ENCODE measurements at regions not wholly inside any gene's neighbourhood (a gene's known extent, or its start where the extent isn't known, plus 50 kb on each side); places are given as distances from the start of the nearest gene placed in this dataset.
A peak's percentile ranks its signal among the peaks of the same experiment; 100 is the strongest.

DNA sequence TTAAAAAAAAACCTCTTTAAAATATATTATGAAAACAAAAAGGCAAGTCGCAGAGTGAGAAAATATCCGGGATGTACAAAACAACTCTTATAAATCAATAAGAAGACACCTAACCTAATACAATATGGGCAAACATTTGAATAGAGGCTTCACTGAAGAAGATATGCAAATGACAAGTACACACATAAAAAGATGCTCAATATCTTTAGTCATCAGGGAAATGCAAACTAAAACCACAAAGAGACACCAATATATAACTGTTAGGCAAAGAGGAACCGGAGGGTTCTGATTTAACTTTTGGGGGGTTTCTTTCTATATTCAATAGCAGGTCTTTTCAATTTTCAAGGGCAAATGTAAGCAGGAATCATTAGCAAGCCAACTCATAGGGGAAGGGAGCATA is 480.7 kb upstream of the SPTLC3 start:
- H3K27ac Mint-ChIP-seq (ENCODE audit: unreplicated experiment): no peak overlapping the region
- peaks cover 4% of the 10 kb centered on the region for H3K9me3 Mint-ChIP-seq (ENCODE audit: unreplicated experiment)
- no peaks in the 10 kb centered on the region for H3K4me1 Mint-ChIP-seq (ENCODE audit: low read depth, unreplicated experiment)
- H3K36me3 Mint-ChIP-seq (ENCODE audit: unreplicated experiment): no peaks in the 10 kb centered on the region
- no peak for DNase-seq
- no peak overlapping the region for H3K4me3 Mint-ChIP-seq (ENCODE audit: unreplicated experiment)
- TF ChIP-seq, protein P1, sequence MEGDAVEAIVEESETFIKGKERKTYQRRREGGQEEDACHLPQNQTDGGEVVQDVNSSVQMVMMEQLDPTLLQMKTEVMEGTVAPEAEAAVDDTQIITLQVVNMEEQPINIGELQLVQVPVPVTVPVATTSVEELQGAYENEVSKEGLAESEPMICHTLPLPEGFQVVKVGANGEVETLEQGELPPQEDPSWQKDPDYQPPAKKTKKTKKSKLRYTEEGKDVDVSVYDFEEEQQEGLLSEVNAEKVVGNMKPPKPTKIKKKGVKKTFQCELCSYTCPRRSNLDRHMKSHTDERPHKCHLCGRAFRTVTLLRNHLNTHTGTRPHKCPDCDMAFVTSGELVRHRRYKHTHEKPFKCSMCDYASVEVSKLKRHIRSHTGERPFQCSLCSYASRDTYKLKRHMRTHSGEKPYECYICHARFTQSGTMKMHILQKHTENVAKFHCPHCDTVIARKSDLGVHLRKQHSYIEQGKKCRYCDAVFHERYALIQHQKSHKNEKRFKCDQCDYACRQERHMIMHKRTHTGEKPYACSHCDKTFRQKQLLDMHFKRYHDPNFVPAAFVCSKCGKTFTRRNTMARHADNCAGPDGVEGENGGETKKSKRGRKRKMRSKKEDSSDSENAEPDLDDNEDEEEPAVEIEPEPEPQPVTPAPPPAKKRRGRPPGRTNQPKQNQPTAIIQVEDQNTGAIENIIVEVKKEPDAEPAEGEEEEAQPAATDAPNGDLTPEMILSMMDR (IDR thresholded peaks at IDR 0.05; ENCODE audit: partially characterized antibody, unreplicated experiment): no peak
- H3K27me3 Mint-ChIP-seq (ENCODE audit: unreplicated experiment): no peaks in the 10 kb centered on the region

DNA sequence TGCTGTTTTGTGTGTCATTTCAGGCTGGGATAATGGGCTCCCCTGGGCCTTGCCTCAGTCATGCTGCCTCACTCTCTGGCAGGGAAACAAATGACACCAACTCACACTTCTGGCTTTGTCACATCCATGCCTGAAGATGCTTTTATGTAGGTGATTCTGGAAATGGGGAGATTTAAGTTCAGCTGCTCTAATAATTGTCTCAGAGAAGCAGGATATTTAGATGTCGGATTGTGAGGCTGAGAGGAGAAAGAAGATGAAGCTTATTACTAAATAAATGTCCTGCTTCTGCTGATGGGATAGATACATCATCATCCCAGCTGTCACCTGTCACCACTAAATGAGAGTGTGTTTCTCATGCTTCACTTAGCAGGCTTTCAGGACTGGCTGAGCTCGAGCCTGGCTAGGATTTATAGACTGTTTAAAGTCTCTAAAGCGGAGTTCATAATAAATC is 480.2 kb upstream of the SPTLC3 start:
- Mint-ChIP-seq H3K4me1 (ENCODE audit: low read depth, unreplicated experiment) (no peaks in the 10 kb centered on the region), H3K9me3 (ENCODE audit: unreplicated experiment) (peaks cover 6% of the 10 kb centered on the region), H3K4me3 (ENCODE audit: unreplicated experiment) (no peak overlapping the region), H3K27ac (ENCODE audit: unreplicated experiment) (no peak overlapping the region), H3K27me3 (ENCODE audit: unreplicated experiment) (no peaks in the 10 kb centered on the region), H3K36me3 (ENCODE audit: unreplicated experiment) (no peaks in the 10 kb centered on the region)
- TF ChIP-seq, protein P1 (IDR thresholded peaks at IDR 0.05; ENCODE audit: partially characterized antibody, unreplicated experiment): no peak
- peak; percentile 50 for DNase-seq

GRCh38 chr20:12531626-12532025 is 477.1 kb upstream of the SPTLC3 start:
- H3K36me3 Mint-ChIP-seq (ENCODE audit: unreplicated experiment): no peaks in the 10 kb centered on the region
- H3K9me3 Mint-ChIP-seq (ENCODE audit: unreplicated experiment): peaks cover 7% of the 10 kb centered on the region
- H3K27me3 Mint-ChIP-seq (ENCODE audit: unreplicated experiment): peaks cover 2% of the 10 kb centered on the region
- peaks cover 10% of the 10 kb centered on the region for H3K4me1 Mint-ChIP-seq (ENCODE audit: low read depth, unreplicated experiment)
- TF ChIP-seq, protein P1 (IDR thresholded peaks at IDR 0.05; ENCODE audit: partially characterized antibody, unreplicated experiment): no peak
- DNase-seq: no peak
- no peak overlapping the region for H3K4me3 Mint-ChIP-seq (ENCODE audit: unreplicated experiment)
- no peak overlapping the region for H3K27ac Mint-ChIP-seq (ENCODE audit: unreplicated experiment)

- Mint-ChIP-seq H3K4me3 (ENCODE audit: unreplicated experiment) (no peak overlapping the region), H3K36me3 (ENCODE audit: unreplicated experiment) (peaks cover 8% of the 10 kb centered on the region), H3K27me3 (ENCODE audit: unreplicated experiment) (peaks cover 2% of the 10 kb centered on the region)
Measured at GRCh38 chr20:12535316-12535715, 473.5 kb upstream of the SPTLC3 start.

GRCh38 chr20:12535770-12536169 is 473.0 kb upstream of the SPTLC3 start:
- Mint-ChIP-seq H3K27ac (ENCODE audit: unreplicated experiment) (no peak overlapping the region), H3K4me1 (ENCODE audit: low read depth, unreplicated experiment) (peaks cover 10% of the 10 kb centered on the region), H3K4me3 (ENCODE audit: unreplicated experiment) (no peak overlapping the region), H3K27me3 (ENCODE audit: unreplicated experiment) (peaks cover 2% of the 10 kb centered on the region), H3K36me3 (ENCODE audit: unreplicated experiment) (peaks cover 8% of the 10 kb centered on the region), H3K9me3 (ENCODE audit: unreplicated experiment) (peaks cover 4% of the 10 kb centered on the region)
- DNase-seq: no peak
- TF ChIP-seq, protein P1 (IDR thresholded peaks at IDR 0.05; ENCODE audit: partially characterized antibody, unreplicated experiment): no peak

More at GRCh38 chr20:12535316-12535715, 473.5 kb upstream of the SPTLC3 start:
- H3K4me1 Mint-ChIP-seq (ENCODE audit: low read depth, unreplicated experiment): peaks cover 10% of the 10 kb centered on the region
- peaks cover 7% of the 10 kb centered on the region for H3K9me3 Mint-ChIP-seq (ENCODE audit: unreplicated experiment)
- peak; percentile 31 for DNase-seq
- TF ChIP-seq, protein P1 (IDR thresholded peaks at IDR 0.05; ENCODE audit: partially characterized antibody, unreplicated experiment): no peak
- peak overlapping the region; percentile 48 for H3K27ac Mint-ChIP-seq (ENCODE audit: unreplicated experiment)
